ENCODE measurements at regions not wholly inside any gene's neighbourhood (a gene's known extent, or its start where the extent isn't known, plus 50 kb on each side); places are given as distances from the start of the nearest gene placed in this dataset.
A peak's percentile ranks its signal among the peaks of the same experiment; 100 is the strongest.

GRCh38 chr2:129058981-129059380 is 740.3 kb upstream of the HS6ST1 start:
- Histone ChIP-seq H3K4me3 (ENCODE audit: low read depth, low read length) (no peak overlapping the region), H3K9me3 (ENCODE audit: control insufficient read depth, insufficient read depth, low read length) (peaks cover 10% of the 10 kb centered on the region; the same call in 1 of the 2 replicates), H3K27ac (ENCODE audit: low read depth, low read length) (no peak overlapping the region), H3K27me3 (ENCODE audit: control insufficient read depth, insufficient read depth, low read length) (no peaks in the 10 kb centered on the region)
- no peak for DNase-seq (ENCODE audit: low read depth, low spot score)
- POLR2A ChIA-PET = no interaction called here
- no peak for TF ChIP-seq CTCF (IDR thresholded peaks at IDR 0.05; ENCODE audit: low read depth, low read length)
- CTCF ChIA-PET = no interaction called here

- no peak overlapping the region for H3K27ac ChIP-seq (ENCODE audit: low read depth, low read length)
- H3K9me3 ChIP-seq (ENCODE audit: control insufficient read depth, insufficient read depth, low read length) = peaks cover 10% of the 10 kb centered on the region; the same call in 1 of the 2 replicates
- H3K27me3 ChIP-seq (ENCODE audit: control insufficient read depth, insufficient read depth, low read length) = no peaks in the 10 kb centered on the region
- ChIA-PET CTCF (no interaction called here), POLR2A (no interaction called here)
- no peak for TF ChIP-seq CTCF (IDR thresholded peaks at IDR 0.05; ENCODE audit: low read depth, low read length)
- H3K4me3 ChIP-seq (ENCODE audit: low read depth, low read length) = no peak overlapping the region
- no peak for DNase-seq (ENCODE audit: low read depth, low spot score)
Measured at GRCh38 chr2:129059476-129059875, 740.8 kb upstream of the HS6ST1 start.

- peak; percentile 45 for DNase-seq (ENCODE audit: low read depth, low spot score)
- CTCF ChIA-PET = no interaction called here
- Histone ChIP-seq H3K9me3 (ENCODE audit: control insufficient read depth, insufficient read depth, low read length) (peaks cover 10% of the 10 kb centered on the region; the same call in 1 of the 2 replicates), H3K27ac (ENCODE audit: low read depth, low read length) (peak overlapping the region; percentile 31), H3K27me3 (ENCODE audit: control insufficient read depth, insufficient read depth, low read length) (no peaks in the 10 kb centered on the region), H3K4me3 (ENCODE audit: low read depth, low read length) (no peak overlapping the region)
- TF ChIP-seq CTCF (IDR thresholded peaks at IDR 0.05; ENCODE audit: low read depth, low read length) = no peak
- POLR2A ChIA-PET = no interaction called here
Measured at GRCh38 chr2:129061069-129061768, 742.6 kb upstream of the HS6ST1 start.

- CTCF ChIA-PET = no interaction called here
- DNase-seq (ENCODE audit: low read depth, low spot score) = no peak
- peaks cover 5% of the 10 kb centered on the region; the same call in 1 of the 2 replicates for H3K9me3 ChIP-seq (ENCODE audit: control insufficient read depth, insufficient read depth, low read length)
- no peak overlapping the region for H3K27ac ChIP-seq (ENCODE audit: low read depth, low read length)
- H3K4me3 ChIP-seq (ENCODE audit: low read depth, low read length) = no peak overlapping the region
- no peaks in the 10 kb centered on the region for H3K27me3 ChIP-seq (ENCODE audit: control insufficient read depth, insufficient read depth, low read length)
- TF ChIP-seq CTCF (IDR thresholded peaks at IDR 0.05; ENCODE audit: low read depth, low read length) = no peak
- POLR2A ChIA-PET = no interaction called here
Measured at GRCh38 chr2:129061769-129062121, 743.1 kb upstream of the HS6ST1 start.

- CTCF ChIA-PET = no interaction called here
- no peak for TF ChIP-seq CTCF (IDR thresholded peaks at IDR 0.05; ENCODE audit: low read depth, low read length)
- POLR2A ChIA-PET = no interaction called here
- DNase-seq (ENCODE audit: low read depth, low spot score) = no peak
- peaks cover 5% of the 10 kb centered on the region; the same call in 1 of the 2 replicates for H3K9me3 ChIP-seq (ENCODE audit: control insufficient read depth, insufficient read depth, low read length)
- H3K27ac ChIP-seq (ENCODE audit: low read depth, low read length) = no peak overlapping the region
- no peak overlapping the region for H3K4me3 ChIP-seq (ENCODE audit: low read depth, low read length)
- no peaks in the 10 kb centered on the region for H3K27me3 ChIP-seq (ENCODE audit: control insufficient read depth, insufficient read depth, low read length)
Measured at GRCh38 chr2:129062146-129062912, 743.7 kb upstream of the HS6ST1 start.

Measured in AG04450 (cell line).